ENCODE measurements at regions not wholly inside any gene's neighbourhood (a gene's known extent, or its start where the extent isn't known, plus 50 kb on each side); places are given as distances from the start of the nearest gene placed in this dataset.

DNA sequence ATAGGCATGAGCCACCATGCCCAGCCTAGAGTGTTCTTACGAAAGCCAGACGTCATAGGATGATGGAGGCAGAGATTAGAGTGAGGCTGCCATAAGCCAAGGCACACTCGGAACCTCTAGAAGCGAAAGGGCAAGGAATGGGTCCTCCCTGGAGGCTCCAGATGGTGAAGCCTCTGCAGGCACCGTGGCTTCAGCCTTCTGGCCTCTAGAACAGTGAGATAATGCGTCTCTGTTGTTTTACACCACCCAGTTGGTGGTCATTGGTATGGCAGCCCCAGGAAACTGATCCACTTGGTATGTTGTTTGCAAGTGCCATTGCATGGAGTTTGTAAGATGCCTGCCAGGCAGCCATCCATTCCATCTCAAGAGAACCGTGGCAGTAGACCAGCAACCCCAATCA lies 791.0 kb downstream of the TBC1D22A start:
- TF ChIP-seq, protein P1, sequence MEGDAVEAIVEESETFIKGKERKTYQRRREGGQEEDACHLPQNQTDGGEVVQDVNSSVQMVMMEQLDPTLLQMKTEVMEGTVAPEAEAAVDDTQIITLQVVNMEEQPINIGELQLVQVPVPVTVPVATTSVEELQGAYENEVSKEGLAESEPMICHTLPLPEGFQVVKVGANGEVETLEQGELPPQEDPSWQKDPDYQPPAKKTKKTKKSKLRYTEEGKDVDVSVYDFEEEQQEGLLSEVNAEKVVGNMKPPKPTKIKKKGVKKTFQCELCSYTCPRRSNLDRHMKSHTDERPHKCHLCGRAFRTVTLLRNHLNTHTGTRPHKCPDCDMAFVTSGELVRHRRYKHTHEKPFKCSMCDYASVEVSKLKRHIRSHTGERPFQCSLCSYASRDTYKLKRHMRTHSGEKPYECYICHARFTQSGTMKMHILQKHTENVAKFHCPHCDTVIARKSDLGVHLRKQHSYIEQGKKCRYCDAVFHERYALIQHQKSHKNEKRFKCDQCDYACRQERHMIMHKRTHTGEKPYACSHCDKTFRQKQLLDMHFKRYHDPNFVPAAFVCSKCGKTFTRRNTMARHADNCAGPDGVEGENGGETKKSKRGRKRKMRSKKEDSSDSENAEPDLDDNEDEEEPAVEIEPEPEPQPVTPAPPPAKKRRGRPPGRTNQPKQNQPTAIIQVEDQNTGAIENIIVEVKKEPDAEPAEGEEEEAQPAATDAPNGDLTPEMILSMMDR (conservative IDR thresholded peaks at IDR 0.05), result no peak
- no peak overlapping the region for H3K27ac ChIP-seq

DNA sequence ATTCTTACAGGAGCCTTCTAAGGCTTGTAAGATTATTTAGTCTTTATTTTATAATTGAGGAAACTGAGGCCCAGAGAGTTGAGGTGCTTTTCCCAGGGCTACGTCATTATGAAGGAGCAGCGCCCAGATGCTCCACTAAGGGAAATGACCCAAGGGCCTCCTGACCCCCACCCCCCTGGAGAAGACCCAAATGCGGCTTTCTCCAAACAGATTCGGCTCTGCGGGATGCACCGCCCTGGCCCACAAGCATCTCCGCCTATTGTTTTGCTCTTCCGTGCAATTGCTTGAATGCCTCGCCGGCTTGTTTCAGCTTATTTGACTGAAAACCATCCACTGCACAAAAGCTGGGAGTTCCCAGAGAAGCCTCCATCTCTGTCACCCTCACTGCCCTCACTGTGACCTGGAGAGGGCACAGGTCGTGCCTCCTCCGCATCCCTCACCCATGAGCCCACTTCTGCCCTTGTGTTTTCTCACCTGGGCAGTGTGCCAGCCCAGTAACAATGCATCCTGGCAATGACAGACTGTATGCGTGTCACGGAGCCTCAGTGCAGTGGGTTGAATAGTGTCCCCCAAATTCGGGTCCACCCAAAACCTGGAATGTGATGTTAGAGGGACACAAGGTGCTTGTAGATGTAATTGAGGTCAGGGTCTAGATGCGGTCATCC lies 790.2 kb downstream of the TBC1D22A start:
- H3K27ac ChIP-seq, result no peak overlapping the region
- TF ChIP-seq, protein P1 (conservative IDR thresholded peaks at IDR 0.05), result no peak

DNA sequence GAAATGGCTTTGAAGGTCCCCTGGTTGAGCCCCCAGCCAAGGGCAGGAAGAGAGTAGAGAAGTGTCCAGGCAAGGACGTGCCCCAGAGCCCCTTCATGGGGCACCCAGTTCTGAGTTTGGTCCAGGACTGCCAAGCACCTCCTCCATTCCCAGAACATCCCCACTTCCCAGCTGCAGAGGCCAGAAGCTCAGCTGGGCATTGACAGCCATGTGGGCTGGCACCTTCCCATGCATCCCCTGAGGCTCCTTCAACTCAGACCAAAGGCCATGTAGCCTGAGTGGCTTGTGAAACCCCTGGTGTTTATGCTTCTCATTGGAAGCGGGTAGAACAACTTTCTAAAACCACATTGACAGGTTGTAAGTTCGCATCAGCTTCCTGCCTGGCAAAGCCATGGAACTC lies 789.6 kb downstream of the TBC1D22A start:
- TF ChIP-seq, protein P1 (conservative IDR thresholded peaks at IDR 0.05), result no peak
- no peak overlapping the region for H3K27ac ChIP-seq

DNA sequence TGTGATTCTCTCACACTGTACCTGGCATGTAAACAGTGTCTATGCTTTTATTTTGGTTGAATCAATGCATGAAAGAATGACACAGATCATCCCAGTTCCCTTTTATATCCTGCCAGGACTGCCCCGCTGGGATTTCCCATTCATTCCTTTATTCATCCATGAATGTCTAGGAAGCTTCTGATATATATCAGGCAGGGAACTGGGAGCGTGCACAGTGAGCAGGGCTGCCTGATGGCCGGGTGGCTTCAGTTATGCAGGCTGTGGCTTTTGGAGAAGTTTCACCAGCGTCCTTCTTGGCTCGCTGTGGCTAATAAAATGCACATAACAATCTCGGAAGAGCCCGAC lies 789.0 kb downstream of the TBC1D22A start:
- TF ChIP-seq, protein P1 (conservative IDR thresholded peaks at IDR 0.05), result no peak
- H3K27ac ChIP-seq, result no peak overlapping the region

DNA sequence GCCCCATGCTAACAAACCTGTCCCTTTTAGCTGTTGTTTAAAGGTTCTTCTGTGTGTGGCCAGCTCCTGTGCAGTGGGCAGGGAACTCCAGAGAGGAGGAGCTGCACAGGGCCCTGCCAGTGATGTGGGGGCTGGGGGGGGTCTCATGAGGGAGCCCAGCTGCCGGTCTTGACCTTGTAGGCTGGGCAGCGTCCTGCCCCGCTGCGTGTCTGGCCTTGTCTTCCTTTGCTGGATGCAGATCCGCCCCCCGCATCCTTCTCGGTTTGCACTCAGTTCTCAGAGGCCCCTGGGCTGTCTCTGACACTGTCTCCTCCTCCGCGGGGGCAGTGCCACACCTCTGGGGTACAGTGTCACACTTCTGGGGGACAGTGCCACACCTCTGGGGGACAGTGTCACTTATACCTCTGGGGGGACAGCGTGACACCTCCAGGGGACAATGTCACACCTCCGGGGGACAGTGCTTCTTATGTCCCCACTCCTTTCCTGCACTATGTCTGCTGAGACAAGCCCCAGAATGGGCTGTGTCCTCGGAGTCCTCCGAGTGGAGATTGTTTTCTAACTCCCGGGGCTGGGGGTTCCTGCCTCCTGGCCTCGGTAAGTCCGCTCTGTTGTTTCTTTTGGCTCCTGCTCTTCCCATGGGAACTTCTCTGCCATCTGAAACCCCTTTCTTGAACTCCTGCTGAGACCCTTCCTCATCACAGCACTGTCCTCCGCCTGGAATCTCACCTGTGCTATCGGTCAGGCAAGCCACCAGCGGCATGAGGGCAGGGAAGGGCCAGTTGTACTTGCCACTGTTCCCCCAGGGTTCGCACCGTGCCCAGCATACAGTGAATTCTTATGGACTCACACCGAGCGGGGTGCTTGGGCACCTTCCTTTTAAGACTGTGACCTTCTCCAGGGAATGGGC lies 788.3 kb downstream of the TBC1D22A start:
- TF ChIP-seq, protein P1 (conservative IDR thresholded peaks at IDR 0.05), result no peak
- no peak overlapping the region for H3K27ac ChIP-seq

DNA sequence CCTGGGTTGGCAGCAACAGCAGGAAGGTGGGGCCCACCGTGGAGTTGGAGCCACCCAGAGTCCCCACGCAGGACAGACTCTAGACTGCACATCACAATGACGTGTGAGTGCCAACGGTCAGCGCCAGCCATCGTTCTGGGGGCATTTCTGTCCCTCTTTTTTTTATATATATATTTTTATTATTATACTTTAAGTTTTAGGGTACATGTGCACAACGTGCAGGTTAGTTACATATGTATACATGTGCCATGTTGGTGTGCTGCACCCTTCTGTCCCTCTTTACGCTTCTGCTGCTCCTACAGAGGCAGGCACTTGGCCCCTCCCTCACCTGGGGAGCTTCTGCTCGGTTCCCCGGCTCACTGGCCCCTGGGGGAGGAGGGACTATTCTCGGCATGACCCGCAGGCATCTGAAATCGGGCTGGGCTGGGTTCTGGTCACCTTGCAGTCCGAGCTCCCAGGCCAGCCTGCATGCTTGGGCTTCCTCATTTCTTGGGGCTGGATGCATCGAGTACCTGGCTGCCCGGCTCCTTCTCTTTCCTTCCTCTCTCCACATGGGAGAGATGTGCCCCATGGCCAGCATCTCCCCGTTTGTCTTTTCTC lies 787.4 kb downstream of the TBC1D22A start:
- H3K27ac ChIP-seq, result no peak overlapping the region
- TF ChIP-seq, protein P1 (conservative IDR thresholded peaks at IDR 0.05), result no peak

All from VCaP (cell line).